ENCODE measurements at regions not wholly inside any gene's neighbourhood (a gene's known extent, or its start where the extent isn't known, plus 50 kb on each side); places are given as distances from the start of the nearest gene placed in this dataset.

GRCh38 chr10:2927958-2928840, 139.1 kb upstream of the PFKP start:
- no peak for TF ChIP-seq ZNF274 (IDR thresholded peaks at IDR 0.05; ENCODE audit: low read depth, low read length)
- TF ChIP-seq YY1 (IDR thresholded peaks at IDR 0.05; ENCODE audit: insufficient read depth, insufficient read length): no peak
- no peak for TF ChIP-seq SUZ12 (IDR thresholded peaks at IDR 0.05; ENCODE audit: extremely low read depth, insufficient read depth, insufficient read length)
- Histone ChIP-seq H3K36me3 (ENCODE audit: insufficient read depth, insufficient read length, low read length) (no peaks in the 10 kb centered on the region), H3K4me3 (ENCODE audit: insufficient read length, low read depth) (no peak overlapping the region), H3K9me3 (ENCODE audit: insufficient read depth, low read length) (no peaks in the 10 kb centered on the region), H3K27me3 (ENCODE audit: insufficient read depth, insufficient read length) (no peaks in the 10 kb centered on the region), H3K4me1 (ENCODE audit: insufficient read depth, insufficient read length) (no peaks in the 10 kb centered on the region), H3K9ac (ENCODE audit: insufficient read length, low read depth) (no peak overlapping the region)
- peak; percentile 54 for DNase-seq (ENCODE audit: low read depth, low spot score)

DNA sequence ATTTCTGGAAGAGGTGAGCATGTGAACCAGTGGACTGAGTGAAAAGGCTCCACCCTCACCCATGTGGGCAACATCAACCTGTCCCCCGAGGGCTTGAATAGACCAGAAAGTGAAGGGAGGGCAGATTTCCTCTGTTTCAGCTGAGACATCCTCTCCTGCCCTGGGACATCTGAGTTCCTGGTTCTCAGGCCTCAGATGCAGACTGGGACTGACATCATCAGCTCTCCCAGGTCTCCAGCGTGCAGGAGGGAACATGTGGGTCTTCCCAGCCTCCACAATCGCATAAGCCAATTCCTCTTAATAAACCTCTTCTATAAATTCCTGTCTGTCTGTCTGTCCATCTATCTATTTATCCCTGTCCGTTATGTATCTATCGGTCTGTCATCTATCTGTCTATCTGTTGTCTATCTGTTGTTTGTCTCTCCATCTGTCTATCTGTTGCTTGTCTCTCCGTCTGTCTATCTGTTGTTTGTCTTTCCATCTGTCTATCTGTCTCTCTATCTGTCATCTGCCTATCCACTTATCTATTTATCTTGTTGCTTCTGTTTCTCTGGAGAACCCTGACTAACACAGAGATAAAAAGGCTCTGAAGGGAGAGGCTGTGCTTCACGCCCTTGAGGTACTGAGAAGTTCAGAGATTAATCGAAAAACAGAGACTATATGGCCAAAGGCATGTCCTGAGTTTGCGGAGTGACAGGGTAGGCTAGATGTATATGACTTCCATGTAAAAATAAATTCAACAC, 140.3 kb upstream of the PFKP start:
- DNase-seq (ENCODE audit: low read depth, low spot score): no peak
- Histone ChIP-seq H3K4me1 (ENCODE audit: insufficient read depth, insufficient read length) (no peaks in the 10 kb centered on the region), H3K36me3 (ENCODE audit: insufficient read depth, insufficient read length, low read length) (no peaks in the 10 kb centered on the region), H3K4me3 (ENCODE audit: insufficient read length, low read depth) (no peak overlapping the region), H3K9ac (ENCODE audit: insufficient read length, low read depth) (no peak overlapping the region), H3K9me3 (ENCODE audit: insufficient read depth, low read length) (no peaks in the 10 kb centered on the region), H3K27me3 (ENCODE audit: insufficient read depth, insufficient read length) (no peaks in the 10 kb centered on the region)
- no peak for TF ChIP-seq SUZ12 (IDR thresholded peaks at IDR 0.05; ENCODE audit: extremely low read depth, insufficient read depth, insufficient read length)

GRCh38 chr10:2925631-2926030, 141.7 kb upstream of the PFKP start:
- no peak overlapping the region for H3K4me3 ChIP-seq (ENCODE audit: insufficient read length, low read depth)
- no peak for TF ChIP-seq SUZ12 (IDR thresholded peaks at IDR 0.05; ENCODE audit: extremely low read depth, insufficient read depth, insufficient read length)
- TF ChIP-seq ZNF274 (IDR thresholded peaks at IDR 0.05; ENCODE audit: low read depth, low read length): no peak
- TF ChIP-seq YY1 (IDR thresholded peaks at IDR 0.05; ENCODE audit: insufficient read depth, insufficient read length): no peak
- no peak for DNase-seq (ENCODE audit: low read depth, low spot score)
- no peaks in the 10 kb centered on the region for H3K36me3 ChIP-seq (ENCODE audit: insufficient read depth, insufficient read length, low read length)
- H3K27me3 ChIP-seq (ENCODE audit: insufficient read depth, insufficient read length): no peaks in the 10 kb centered on the region
- no peaks in the 10 kb centered on the region for H3K9me3 ChIP-seq (ENCODE audit: insufficient read depth, low read length)
- H3K9ac ChIP-seq (ENCODE audit: insufficient read length, low read depth): no peak overlapping the region
- no peaks in the 10 kb centered on the region for H3K4me1 ChIP-seq (ENCODE audit: insufficient read depth, insufficient read length)

GRCh38 chr10:2924431-2924830, 142.9 kb upstream of the PFKP start:
- DNase-seq (ENCODE audit: low read depth, low spot score): no peak
- no peaks in the 10 kb centered on the region for H3K27me3 ChIP-seq (ENCODE audit: insufficient read depth, insufficient read length)
- no peak overlapping the region for H3K9ac ChIP-seq (ENCODE audit: insufficient read length, low read depth)
- H3K9me3 ChIP-seq (ENCODE audit: insufficient read depth, low read length): no peaks in the 10 kb centered on the region
- H3K4me3 ChIP-seq (ENCODE audit: insufficient read length, low read depth): no peak overlapping the region
- no peaks in the 10 kb centered on the region for H3K36me3 ChIP-seq (ENCODE audit: insufficient read depth, insufficient read length, low read length)
- H3K4me1 ChIP-seq (ENCODE audit: insufficient read depth, insufficient read length): peaks cover 2% of the 10 kb centered on the region
- TF ChIP-seq YY1 (IDR thresholded peaks at IDR 0.05; ENCODE audit: insufficient read depth, insufficient read length): no peak
- no peak for TF ChIP-seq SUZ12 (IDR thresholded peaks at IDR 0.05; ENCODE audit: extremely low read depth, insufficient read depth, insufficient read length)
- no peak for TF ChIP-seq ZNF274 (IDR thresholded peaks at IDR 0.05; ENCODE audit: low read depth, low read length)

- Histone ChIP-seq H3K27me3 (ENCODE audit: insufficient read depth, insufficient read length) (no peaks in the 10 kb centered on the region), H3K36me3 (ENCODE audit: insufficient read depth, insufficient read length, low read length) (no peaks in the 10 kb centered on the region), H3K9ac (ENCODE audit: insufficient read length, low read depth) (no peak overlapping the region), H3K9me3 (ENCODE audit: insufficient read depth, low read length) (no peaks in the 10 kb centered on the region), H3K4me3 (ENCODE audit: insufficient read length, low read depth) (no peak overlapping the region), H3K4me1 (ENCODE audit: insufficient read depth, insufficient read length) (peaks cover 3% of the 10 kb centered on the region)
- no peak for DNase-seq (ENCODE audit: low read depth, low spot score)
- TF ChIP-seq SUZ12 (IDR thresholded peaks at IDR 0.05; ENCODE audit: extremely low read depth, insufficient read depth, insufficient read length) (no peak), YY1 (IDR thresholded peaks at IDR 0.05; ENCODE audit: insufficient read depth, insufficient read length) (no peak), ZNF274 (IDR thresholded peaks at IDR 0.05; ENCODE audit: low read depth, low read length) (no peak)
Measured at GRCh38 chr10:2921956-2922680, 145.2 kb upstream of the PFKP start.

GRCh38 chr10:2920637-2921036, 146.7 kb upstream of the PFKP start:
- Histone ChIP-seq H3K36me3 (ENCODE audit: insufficient read depth, insufficient read length, low read length) (no peaks in the 10 kb centered on the region), H3K4me1 (ENCODE audit: insufficient read depth, insufficient read length) (peaks cover 3% of the 10 kb centered on the region), H3K9me3 (ENCODE audit: insufficient read depth, low read length) (no peaks in the 10 kb centered on the region), H3K4me3 (ENCODE audit: insufficient read length, low read depth) (no peak overlapping the region), H3K27me3 (ENCODE audit: insufficient read depth, insufficient read length) (no peaks in the 10 kb centered on the region), H3K9ac (ENCODE audit: insufficient read length, low read depth) (no peak overlapping the region)
- DNase-seq (ENCODE audit: low read depth, low spot score): no peak
- no peak for TF ChIP-seq ZNF274 (IDR thresholded peaks at IDR 0.05; ENCODE audit: low read depth, low read length)
- TF ChIP-seq SUZ12 (IDR thresholded peaks at IDR 0.05; ENCODE audit: extremely low read depth, insufficient read depth, insufficient read length): no peak

DNA sequence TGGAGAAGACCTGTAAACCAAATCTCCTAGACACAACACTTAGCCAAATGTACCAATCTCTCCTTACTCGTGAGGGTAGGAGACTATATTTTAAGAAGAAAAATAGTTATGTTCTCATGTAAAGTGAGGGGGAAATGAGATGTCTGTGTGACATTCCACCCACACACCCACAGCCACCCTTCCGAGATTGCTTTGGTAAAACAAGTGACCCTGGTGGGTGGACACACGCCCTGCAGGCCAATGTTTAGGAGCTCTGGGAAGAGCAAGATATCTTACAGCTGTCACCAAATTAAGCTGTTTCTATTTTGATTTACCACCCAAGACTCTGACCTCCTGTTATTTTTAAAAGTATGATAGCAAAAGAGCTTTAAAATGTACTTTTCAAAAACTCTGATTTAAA, 147.2 kb upstream of the PFKP start:
- peaks cover 3% of the 10 kb centered on the region for H3K4me1 ChIP-seq (ENCODE audit: insufficient read depth, insufficient read length)
- H3K9ac ChIP-seq (ENCODE audit: insufficient read length, low read depth): no peak overlapping the region
- H3K9me3 ChIP-seq (ENCODE audit: insufficient read depth, low read length): no peaks in the 10 kb centered on the region
- H3K4me3 ChIP-seq (ENCODE audit: insufficient read length, low read depth): no peak overlapping the region
- no peaks in the 10 kb centered on the region for H3K27me3 ChIP-seq (ENCODE audit: insufficient read depth, insufficient read length)
- no peaks in the 10 kb centered on the region for H3K36me3 ChIP-seq (ENCODE audit: insufficient read depth, insufficient read length, low read length)
- DNase-seq (ENCODE audit: low read depth, low spot score): no peak
- no peak for TF ChIP-seq ZNF274 (IDR thresholded peaks at IDR 0.05; ENCODE audit: low read depth, low read length)
- TF ChIP-seq SUZ12 (IDR thresholded peaks at IDR 0.05; ENCODE audit: extremely low read depth, insufficient read depth, insufficient read length): no peak
- TF ChIP-seq YY1 (IDR thresholded peaks at IDR 0.05; ENCODE audit: insufficient read depth, insufficient read length): no peak

Measured in NT2/D1 (cell line).